ENCODE measurements at regions not wholly inside any gene's neighbourhood (a gene's known extent, or its start where the extent isn't known, plus 50 kb on each side); places are given as distances from the start of the nearest gene placed in this dataset.
"Not testable (repeated sequence)": the region's sequence is repeated elsewhere in the genome, so short reads cannot be mapped to it uniquely, and the experiment has no call there.

DNA sequence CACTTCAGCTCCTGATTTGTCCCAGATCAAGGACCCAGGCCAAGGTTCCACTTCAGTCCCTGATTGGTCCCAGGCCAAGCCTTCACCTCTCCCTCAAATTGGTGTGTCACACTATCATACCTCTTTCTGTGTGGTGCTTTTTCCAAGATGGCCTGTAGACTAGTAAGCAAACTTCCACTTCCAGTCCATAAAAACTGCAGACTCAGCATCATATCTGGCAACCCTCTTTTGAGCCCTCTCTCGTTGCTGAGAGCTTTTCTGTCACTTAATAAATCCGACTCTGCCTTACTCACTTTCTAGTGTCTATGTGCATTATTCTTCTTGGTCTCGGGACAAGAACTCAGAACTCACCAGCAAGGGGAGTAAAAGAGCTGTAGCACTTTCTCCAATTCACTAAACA, 1395.1 kb downstream of the LRFN5 start:
- DNase-seq (ENCODE audit: low spot score), result no peak
- in situ Hi-C loops (cut with HindIII; ENCODE audit: low sequenced_read_pairs), result no loop called here

DNA sequence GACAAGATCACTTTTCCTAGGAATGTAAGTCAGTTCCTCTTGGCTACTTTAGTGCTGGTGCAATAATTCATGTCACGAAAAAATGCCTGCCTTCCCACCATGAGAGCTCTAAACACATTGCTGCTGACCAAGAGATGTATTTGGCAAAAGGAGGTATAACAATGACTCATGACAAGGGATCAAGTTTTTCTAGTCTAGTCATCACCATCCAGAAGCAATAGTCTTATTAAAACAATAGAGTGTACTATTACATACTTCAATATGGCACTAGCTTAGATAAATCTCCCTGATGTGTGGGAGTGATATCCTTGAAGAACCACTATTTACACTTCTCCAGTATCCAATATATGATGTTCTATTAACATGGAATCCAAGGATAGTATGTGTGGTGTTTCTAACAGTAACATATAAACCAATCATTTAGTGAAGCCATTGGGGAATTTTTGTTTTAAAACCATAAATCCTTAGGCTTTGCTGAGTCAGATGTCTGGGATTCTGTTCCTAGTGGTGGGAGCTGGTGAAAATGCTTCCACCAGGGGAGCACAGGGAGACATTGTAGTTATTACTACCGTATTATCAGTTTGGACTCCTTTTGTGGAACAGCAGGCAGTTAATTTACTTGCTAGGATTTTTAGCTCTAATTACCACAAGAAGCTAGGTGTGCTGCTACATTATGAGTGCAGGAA, 1387.5 kb downstream of the LRFN5 start:
- in situ Hi-C loops (cut with HindIII; ENCODE audit: low sequenced_read_pairs), result no loop called here
- no peak for DNase-seq (ENCODE audit: low spot score)

DNA sequence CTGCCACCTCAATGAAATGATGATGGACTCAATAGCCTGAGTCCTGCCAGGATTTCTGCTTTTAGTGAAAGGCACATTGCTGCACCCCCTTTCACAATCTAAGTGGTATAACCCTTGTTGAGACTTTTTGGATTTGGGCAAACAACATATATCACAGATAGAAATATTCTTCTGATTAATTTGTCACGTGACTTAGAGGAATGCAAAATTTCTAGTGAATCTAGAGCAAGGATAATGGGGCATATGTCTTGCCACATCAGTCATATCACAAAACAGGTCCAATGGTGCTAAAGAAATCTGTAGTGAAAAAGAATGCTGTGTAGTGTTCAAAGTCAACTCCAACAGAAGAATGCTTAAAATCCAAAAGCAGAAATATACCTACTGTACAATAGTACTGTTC, 1386.3 kb downstream of the LRFN5 start:
- in situ Hi-C loops (cut with HindIII; ENCODE audit: low sequenced_read_pairs), result no loop called here
- DNase-seq (ENCODE audit: low spot score), result no peak

DNA sequence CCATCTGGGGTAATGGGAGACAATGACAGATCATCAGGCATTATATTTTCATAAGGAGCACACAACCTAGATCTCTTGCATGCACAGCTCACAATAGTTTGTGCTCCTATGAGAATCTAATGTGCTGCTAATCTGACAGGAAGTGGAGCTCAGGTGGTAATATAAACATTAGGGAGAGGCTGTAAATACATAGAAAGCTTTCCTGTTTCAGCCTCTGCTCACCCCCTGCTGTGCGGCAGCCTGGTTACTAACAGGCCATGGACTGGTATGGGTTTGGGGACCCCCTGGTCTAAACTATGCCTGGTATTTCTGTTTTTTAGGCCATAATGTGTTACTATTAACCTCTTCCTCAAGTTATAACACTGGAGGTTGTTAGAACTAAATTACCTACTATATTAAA, 1373.7 kb downstream of the LRFN5 start:
- DNase-seq (ENCODE audit: low spot score), result no peak
- in situ Hi-C loops (cut with HindIII; ENCODE audit: low sequenced_read_pairs), result no loop called here

DNA sequence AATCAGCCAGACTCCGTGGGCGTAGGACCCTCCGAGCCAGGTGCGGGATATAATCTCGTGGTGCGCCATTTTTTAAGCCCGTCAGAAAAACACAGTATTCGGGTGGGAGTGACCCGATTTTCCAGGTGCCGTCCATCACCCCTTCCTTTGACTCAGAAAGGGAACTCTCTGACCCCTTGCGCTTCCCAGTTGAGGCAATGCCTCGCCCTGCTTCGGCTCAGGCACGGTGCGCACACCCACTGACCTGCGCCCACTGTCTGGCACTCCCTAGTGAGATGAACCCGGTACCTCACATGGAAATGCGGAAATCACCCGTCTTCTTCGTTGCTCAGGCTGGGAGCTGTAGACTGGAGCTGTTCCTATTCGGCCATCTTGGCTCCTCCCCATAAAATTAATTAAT, 1366.5 kb downstream of the LRFN5 start:
- in situ Hi-C loops (cut with HindIII; ENCODE audit: low sequenced_read_pairs); DNase-seq (ENCODE audit: low spot score): not testable (repeated sequence)

DNA sequence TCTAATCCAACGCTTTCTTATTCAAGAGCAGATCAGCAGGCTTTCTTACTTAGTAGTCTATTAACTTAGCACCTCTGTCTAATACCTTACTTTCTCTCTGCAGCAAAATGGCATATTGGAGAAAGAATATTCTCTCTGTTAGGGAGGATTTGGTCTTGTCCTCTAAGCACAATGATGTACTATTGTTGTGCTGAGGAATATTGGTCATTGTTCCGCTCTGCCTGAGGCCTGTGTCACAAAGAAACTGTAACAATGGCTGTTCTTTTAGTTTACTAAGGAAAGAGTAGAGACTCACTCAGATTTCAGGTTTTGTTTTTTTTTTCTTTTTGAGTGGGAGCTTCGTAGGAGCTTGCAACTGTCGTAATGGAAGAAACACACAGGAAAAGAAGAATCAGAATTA, 1358.8 kb downstream of the LRFN5 start:
- in situ Hi-C loops (cut with HindIII; ENCODE audit: low sequenced_read_pairs), result no loop called here
- DNase-seq (ENCODE audit: low spot score), result no peak

DNA sequence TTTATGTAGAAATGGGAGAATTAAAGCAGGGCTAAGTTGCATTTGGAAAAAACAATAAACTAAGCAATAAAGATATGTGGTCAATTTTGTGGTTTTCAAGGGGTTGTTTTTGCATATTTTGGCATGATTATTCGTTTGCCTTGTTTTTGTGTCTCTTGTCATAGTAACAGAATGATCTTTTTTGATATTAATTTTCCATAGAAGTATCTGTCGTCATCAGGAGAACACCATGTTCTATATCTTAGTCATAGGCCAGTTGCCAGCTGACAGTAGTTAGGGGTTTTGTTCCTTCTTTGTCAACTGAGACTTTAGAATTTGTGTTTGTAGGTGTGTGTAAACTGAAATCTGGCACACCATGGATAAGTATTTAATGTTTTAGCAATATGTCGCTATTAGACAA, 1354.8 kb downstream of the LRFN5 start:
- no peak for DNase-seq (ENCODE audit: low spot score)
- in situ Hi-C loops (cut with HindIII; ENCODE audit: low sequenced_read_pairs), result no loop called here

DNA sequence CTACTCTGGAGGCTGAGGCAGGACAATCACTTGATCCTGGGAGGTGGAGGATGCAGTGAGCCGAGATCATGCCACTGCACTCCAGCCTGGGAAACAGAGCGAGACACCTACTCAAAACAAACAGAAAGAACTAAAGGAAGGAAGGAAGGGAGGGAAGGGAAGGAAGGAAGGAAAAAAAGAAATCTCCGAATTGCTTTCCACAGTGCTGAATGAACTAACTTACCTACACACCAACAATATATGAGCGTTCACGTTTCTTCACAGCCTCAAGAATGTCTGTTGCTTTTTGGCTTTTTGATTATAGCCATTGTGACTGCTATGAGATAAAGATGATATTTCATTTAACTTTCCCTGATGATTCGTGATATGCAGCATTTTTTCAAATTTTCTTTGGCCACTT, 1343.7 kb downstream of the LRFN5 start:
- in situ Hi-C loops (cut with HindIII; ENCODE audit: low sequenced_read_pairs), result no loop called here
- no peak for DNase-seq (ENCODE audit: low spot score)

DNA sequence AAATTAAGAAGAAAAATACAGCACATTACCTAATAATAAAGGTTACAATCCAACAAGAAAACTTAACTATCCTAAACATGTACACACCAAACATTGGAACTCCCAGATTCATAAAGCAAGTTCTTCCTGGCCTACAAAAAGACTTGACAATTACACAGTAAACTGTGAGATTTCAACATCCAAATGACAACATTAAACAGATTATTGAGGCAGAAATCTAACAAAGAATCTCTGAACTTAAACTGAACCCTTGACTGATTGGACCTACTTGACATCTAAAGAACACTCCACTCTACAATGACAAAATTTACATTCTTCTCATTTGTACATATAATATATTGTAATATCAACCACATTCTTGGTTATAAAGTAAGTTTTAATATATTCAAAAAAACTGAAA, 1341.3 kb downstream of the LRFN5 start:
- no peak for DNase-seq (ENCODE audit: low spot score)
- in situ Hi-C loops (cut with HindIII; ENCODE audit: low sequenced_read_pairs), result no loop called here

DNA sequence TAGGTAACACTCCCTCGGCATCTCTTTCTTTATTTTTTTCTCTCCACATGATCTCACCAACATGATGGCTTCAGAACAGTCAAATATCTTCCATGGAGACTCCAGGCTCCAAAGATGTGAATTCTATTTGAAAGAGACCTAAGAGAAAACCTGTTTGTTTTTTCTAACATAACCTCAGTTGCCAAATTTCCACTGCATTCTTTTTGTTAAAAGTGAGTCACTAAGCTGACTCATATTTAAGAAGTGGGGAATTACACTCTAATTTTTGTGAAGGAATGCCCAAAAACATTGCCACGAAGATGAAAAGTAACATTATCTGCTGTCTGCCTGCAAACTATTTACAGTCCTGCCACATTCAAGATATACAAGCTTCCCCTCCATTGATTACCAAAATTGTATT, 1337.6 kb downstream of the LRFN5 start:
- in situ Hi-C loops (cut with HindIII; ENCODE audit: low sequenced_read_pairs), result no loop called here
- no peak for DNase-seq (ENCODE audit: low spot score)

DNA sequence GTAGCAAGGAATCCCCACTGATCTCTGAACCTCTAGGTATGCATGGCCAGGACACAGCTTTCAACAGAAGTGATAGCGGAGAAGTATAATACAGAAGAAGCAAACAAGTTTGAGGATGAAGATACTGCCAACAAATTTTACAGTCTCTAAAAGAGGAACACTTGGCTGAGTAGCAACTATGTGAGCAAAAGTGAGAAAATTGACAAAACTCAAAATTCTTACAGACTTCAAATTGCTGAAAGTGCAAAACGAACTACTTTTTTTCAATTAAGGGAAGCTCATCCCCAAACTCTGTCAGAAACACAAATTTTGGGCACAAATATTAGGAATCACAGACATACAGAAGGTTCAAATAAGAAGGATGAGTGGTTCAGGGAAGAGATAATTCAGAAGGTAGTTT, 1324.6 kb downstream of the LRFN5 start:
- DNase-seq (ENCODE audit: low spot score), result no peak

DNA sequence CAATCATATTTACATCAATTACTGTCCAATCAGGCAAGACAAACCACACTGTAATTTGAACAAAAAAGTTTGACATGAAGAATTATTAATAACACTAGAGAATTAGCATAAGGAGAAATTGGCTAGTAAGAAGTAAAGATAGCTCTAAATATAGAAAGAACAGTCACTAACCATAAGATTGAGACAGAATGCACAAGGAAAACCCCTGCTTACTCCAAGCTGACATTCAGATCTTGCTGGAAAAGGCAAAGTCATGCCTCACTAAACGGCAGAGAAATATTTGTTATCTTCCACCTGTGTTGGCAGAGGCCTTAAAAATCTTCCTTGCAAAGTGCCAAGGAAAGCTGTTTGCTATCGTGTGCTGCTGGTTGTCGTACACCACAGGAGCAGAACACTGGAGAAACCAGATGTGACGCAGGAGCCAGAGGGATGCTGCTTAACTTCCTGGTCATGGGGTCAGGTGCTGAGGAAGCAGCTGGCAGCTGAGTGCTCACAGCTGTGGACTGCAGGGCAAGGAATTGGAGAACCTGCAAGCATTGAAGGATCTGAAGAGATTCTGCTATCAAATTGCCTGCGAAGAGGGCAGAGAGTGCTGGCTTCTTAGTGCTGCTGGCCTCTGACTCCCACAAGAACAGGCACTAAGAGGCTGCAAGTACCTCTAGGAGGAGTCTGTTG, 1323.3 kb downstream of the LRFN5 start:
- DNase-seq (ENCODE audit: low spot score), result no peak
- in situ Hi-C loops (cut with HindIII; ENCODE audit: low sequenced_read_pairs), result no loop called here

More for the DNA sequence above, 1324.6 kb downstream of the LRFN5 start:
- in situ Hi-C loops (cut with HindIII; ENCODE audit: low sequenced_read_pairs), result no loop called here

DNA sequence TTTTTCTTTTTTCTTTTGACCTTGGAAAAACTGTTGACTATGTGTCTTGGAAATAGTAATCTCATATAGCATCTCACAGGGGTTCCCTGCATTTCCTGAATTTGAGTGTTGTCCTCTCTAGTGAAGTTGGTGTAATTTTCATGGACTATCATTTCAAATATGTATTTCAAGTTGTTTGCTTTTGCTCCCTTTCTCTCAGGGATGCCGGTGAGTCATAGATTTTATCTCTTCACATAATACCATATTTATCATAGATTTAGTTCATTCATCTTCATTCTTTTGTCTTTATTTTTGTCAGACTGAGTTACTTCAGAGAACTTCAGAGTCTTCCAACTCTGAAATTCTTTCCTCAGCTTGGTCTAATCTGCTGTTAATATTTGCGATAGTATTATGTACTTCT, 1320.6 kb downstream of the LRFN5 start:
- in situ Hi-C loops (cut with HindIII; ENCODE audit: low sequenced_read_pairs), result no loop called here
- no peak for DNase-seq (ENCODE audit: low spot score)

DNA sequence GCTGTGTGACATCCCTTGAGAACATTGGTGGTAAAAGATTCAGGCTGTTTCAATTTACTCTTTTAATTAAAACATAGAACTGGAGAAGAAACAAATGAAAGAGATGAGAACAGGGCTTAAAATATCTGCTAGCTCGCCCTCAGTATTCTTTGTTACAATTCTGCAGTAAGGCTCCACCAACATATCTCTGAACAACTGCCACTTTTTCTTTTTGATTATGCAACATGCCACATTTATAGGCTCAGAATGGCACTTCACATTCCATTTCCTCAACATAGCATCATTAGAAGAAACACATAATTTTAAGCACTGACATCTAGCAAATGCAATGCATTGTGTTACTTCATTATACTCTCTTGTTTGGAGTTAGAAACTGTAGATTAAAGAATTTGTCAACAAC, 1315.2 kb downstream of the LRFN5 start:
- DNase-seq (ENCODE audit: low spot score), result no peak
- in situ Hi-C loops (cut with HindIII; ENCODE audit: low sequenced_read_pairs), result no loop called here

DNA sequence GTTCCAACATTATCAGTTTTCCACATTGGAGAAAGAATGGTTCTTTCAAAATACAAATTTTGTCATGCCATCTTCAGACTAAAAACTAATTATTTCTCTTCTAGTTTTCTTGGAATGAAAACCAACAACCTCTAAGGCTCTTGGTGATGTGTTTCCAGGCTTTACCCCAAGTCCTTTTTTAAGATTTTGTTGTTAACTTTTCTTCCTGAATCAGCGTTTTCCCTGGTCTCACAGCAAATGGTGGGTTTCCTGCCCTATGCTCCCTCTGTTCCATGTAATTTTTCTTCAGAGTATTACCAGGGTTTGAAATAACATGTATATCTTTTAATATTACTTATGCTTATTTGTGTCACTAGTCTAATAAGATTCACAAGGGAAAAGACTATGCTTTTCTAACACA, 1311.9 kb downstream of the LRFN5 start:
- DNase-seq (ENCODE audit: low spot score), result no peak
- in situ Hi-C loops (cut with HindIII; ENCODE audit: low sequenced_read_pairs), result no loop called here

DNA sequence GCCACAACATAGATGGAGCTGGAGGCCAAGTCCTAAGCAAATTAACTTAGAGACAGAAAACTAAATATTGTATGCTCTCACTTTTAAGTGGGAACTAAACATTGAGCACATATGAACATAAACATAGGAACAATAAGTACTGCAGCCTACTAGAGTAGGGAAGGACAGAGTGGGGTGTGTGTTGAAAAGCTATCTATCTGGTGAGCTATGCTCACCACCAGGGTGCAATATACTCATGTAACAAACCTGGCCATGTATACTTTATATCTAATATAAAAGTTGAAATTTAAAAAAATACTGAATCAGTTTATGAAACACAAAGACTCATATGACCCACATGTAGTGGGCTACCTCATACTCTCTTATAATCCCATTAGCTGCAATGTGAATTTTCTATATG, 1305.0 kb downstream of the LRFN5 start:
- DNase-seq (ENCODE audit: low spot score), result no peak
- in situ Hi-C loops (cut with HindIII; ENCODE audit: low sequenced_read_pairs), result no loop called here

DNA sequence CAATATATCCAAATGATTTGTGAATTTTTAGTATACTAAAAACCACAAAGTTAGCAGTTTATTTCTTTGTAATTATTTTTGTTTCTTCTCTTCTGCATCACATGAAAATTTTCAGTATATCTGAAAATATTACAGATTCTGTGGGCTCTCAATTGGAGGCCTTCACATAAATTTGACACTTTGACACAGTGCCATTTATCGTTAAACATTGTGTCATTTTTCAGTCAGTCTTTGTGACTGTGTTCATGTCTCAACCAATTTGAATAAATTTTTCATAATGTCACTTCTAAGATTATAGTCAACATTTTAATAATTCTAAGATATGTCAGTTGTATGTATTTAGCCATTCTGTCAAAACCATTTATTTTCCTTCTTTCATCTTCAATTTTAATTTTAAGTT, 1303.0 kb downstream of the LRFN5 start:
- in situ Hi-C loops (cut with HindIII; ENCODE audit: low sequenced_read_pairs), result no loop called here
- DNase-seq (ENCODE audit: low spot score), result no peak

DNA sequence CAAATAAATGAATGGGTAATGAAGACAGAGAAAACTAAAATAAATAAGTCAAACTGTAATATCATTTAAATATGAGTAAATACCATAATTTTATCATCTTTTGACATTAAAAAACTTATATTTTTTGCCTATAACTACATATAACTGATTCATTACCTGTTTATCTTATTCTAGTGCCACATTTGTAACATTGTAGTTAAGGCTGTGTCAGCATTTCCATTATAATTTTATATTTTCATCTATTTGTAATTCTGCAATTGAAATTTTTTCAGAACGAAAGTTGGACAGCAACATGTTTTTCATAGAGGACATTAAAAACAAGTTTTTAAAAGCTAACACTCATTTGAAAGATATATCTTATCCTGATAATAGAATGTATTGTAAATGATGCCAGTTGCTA, 1286.5 kb downstream of the LRFN5 start:
- in situ Hi-C loops (cut with HindIII; ENCODE audit: low sequenced_read_pairs), result no loop called here

DNA sequence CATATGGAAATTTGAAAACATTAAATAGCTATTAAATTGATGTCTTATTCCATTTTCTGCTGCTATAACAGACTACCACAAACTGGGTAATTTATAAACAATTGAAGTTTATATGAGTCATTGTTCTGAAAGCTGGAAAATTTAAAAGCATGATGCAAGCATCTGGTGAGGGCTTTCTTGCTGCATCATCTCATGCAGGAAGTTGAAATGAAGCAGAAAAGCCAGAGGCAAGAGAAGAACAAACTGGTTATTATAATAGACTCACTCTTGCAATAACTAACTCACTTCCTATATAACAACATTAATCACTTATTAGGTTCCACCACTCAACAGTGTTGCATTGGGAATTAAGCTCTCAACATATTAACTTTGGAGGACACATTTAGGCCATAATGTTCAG, 1277.4 kb downstream of the LRFN5 start:
- in situ Hi-C loops (cut with HindIII; ENCODE audit: low sequenced_read_pairs), result no loop called here
- DNase-seq (ENCODE audit: low spot score), result no peak

More for the DNA sequence above, 1286.5 kb downstream of the LRFN5 start:
- DNase-seq (ENCODE audit: low spot score), result no peak

DNA sequence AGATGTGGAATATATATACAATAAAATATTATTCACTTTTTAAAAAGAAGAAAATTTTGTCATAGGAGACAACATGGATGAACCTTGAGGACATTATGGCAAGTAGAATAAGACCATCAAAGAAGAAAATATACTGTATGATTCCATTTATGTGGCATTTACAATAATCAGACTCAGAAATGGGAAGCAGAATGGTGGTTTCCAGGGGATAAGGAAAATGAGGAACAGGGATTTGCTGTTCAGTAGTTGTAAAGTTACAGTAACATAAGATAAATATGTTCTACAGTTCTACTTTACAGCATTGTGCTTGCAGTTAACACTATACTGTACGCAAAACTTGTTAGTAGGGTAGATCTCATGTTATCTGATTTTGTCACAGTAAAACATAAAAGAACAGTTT, 1271.0 kb downstream of the LRFN5 start:
- in situ Hi-C loops (cut with HindIII; ENCODE audit: low sequenced_read_pairs), result no loop called here

DNA sequence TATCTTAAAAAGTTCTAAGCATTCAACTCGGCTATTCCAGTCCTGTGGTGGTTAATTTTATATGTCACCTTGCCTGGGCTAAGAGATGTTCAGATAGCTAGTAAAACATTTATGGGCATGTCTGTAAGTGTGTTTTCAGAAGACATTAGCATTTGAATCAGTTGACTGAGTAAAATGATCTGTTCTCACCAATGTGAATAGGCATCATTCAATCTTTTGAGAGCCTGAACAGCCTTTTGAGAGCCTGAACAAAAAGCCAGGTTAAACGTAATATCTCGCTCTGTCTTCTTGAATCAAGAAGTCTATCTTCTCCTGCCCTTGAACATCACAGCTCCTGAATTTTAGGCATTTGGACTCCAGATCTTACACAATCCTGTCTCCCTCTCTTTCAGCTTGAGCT, 1266.1 kb downstream of the LRFN5 start:
- in situ Hi-C loops (cut with HindIII; ENCODE audit: low sequenced_read_pairs), result no loop called here
- DNase-seq (ENCODE audit: low spot score), result no peak

More for the DNA sequence above, 1271.0 kb downstream of the LRFN5 start:
- DNase-seq (ENCODE audit: low spot score), result no peak

All from G401 (cell line).